ENCODE measurements at regions not wholly inside any gene's neighbourhood (a gene's known extent, or its start where the extent isn't known, plus 50 kb on each side); places are given as distances from the start of the nearest gene placed in this dataset.

DNA sequence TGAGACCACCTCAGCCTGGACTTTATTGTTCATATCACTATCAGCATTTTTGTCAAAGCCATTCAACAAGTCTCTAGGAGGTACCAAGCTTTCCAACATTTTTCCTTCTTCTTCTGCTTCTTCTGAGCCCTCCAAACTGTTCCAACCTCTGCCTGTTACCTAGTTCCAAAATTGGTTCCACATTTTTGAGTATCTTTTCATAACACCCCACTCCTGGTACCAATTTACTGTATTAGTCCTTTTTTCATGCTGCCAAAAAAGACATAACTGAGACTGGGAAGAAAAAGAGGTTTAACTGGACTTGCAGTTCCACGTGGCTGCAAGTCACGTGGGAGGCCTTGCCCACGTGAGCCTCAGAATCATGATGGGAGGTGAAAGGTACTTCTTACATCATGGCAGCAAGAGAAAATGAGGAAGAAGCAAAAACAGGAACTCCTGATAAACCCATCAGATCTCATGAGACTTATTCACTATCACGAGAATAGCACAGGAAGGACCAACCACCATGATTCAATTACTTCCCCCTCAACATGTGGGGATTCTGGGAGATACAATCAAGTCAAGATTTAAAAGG, 215.1 kb downstream of the PCDH17 start:
- no peaks in the 10 kb centered on the region for H3K27me3 ChIP-seq (ENCODE audit: control insufficient read depth in 1 of 2, insufficient read depth in 2 of 2, low read length in 2 of 2)
- no peak overlapping the region for H2AFZ ChIP-seq (ENCODE audit: low read length)
- BruUV-seq (replicated peaks): no TSS peak
- H3K9ac ChIP-seq (ENCODE audit: insufficient read depth, low read depth, low read length): no peak overlapping the region
- no peak overlapping the region for H3K4me2 ChIP-seq (ENCODE audit: low read depth, low read length)
- no peaks in the 10 kb centered on the region for H3K4me1 ChIP-seq (ENCODE audit: insufficient read depth, low read length)
- H3K27ac ChIP-seq (ENCODE audit: extremely low read length, insufficient read depth, low read length): no peak overlapping the region
- H3K4me3 ChIP-seq (replicated peaks in 1 of 3; ENCODE audit: insufficient read depth in 1 of 3, low read depth in 2 of 3, low read length in 3 of 3): no peak overlapping the region
- H3K79me2 ChIP-seq (ENCODE audit: insufficient read depth, low read length): no peaks in the 10 kb centered on the region
- in situ Hi-C loops (cut with HindIII; ENCODE audit: extremely low pct_ligation_motif_present, low pct_unique_long_range_greater_than_20kb) (no loop called here), intact Hi-C loops (cut with micrococcal nuclease; ENCODE audit: unreplicated experiment) (no loop called here)
- no peak for TF ChIP-seq MBD4 (IDR thresholded peaks at IDR 0.05; ENCODE audit: borderline replicate concordance, low read length)
- TF ChIP-seq, protein P1, sequence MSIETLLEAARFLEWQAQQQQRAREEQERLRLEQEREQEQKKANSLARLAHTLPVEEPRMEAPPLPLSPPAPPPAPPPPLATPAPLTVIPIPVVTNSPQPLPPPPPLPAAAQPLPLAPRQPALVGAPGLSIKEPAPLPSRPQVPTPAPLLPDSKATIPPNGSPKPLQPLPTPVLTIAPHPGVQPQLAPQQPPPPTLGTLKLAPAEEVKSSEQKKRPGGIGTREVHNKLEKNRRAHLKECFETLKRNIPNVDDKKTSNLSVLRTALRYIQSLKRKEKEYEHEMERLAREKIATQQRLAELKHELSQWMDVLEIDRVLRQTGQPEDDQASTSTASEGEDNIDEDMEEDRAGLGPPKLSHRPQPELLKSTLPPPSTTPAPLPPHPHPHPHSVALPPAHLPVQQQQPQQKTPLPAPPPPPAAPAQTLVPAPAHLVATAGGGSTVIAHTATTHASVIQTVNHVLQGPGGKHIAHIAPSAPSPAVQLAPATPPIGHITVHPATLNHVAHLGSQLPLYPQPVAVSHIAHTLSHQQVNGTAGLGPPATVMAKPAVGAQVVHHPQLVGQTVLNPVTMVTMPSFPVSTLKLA (IDR thresholded peaks at IDR 0.05): peak; percentile 62
- TF ChIP-seq, protein P2, sequence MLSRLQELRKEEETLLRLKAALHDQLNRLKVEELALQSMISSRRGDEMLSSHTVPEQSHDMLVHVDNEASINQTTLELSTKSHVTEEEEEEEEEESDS (CRISPR knock-in tag; IDR thresholded peaks at IDR 0.05; ENCODE audit: borderline replicate concordance): no peak
- POLR2A ChIA-PET: no interaction called here
- DNase-seq (ENCODE audit: low spot score) (no peak), FAIRE-seq (no peak), ATAC-seq (no peak)
- CTCF ChIA-PET (ENCODE audit: low intra/inter-chr PET ratio, low total read pairs): no interaction called here
- H4K20me1 ChIP-seq (ENCODE audit: insufficient read depth, low read length): no peaks in the 10 kb centered on the region
- WGBS (ENCODE audit: low lambda C conversion rate): 0% methylated on average over 4 of the region's 4 CpGs
- H3K36me3 ChIP-seq (replicated peaks in 1 of 2; ENCODE audit: control insufficient read depth in 1 of 2, insufficient read depth in 2 of 2, low read length in 2 of 2): no peaks in the 10 kb centered on the region
- peaks cover 77% of the 10 kb centered on the region for H3K9me3 ChIP-seq (ENCODE audit: low read length)

DNA sequence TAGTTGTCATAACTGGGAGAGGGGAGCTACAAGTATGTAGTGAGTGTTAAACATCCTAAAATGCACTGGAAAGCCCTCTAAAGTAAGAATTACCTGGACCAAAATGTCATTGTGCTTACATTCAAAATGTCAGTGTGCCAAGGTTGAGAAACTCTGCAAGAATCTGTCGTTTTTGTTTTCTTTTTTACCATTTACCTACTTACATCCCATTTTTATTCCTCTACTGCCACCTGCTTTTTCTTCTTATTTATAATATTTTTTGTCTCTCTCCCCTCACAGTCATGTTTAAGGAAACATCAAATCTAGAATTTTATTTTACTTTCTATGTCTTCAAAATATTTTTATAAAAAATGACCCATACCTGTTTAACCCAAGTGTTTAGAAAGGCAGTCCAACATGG, 226.4 kb downstream of the PCDH17 start:
- H3K79me2 ChIP-seq (ENCODE audit: insufficient read depth, low read length): no peaks in the 10 kb centered on the region
- H4K20me1 ChIP-seq (ENCODE audit: insufficient read depth, low read length): no peaks in the 10 kb centered on the region
- no peak for FAIRE-seq
- CTCF ChIA-PET (ENCODE audit: low intra/inter-chr PET ratio, low total read pairs): no interaction called here
- no peak overlapping the region for H3K27ac ChIP-seq (ENCODE audit: extremely low read length, insufficient read depth, low read length)
- H3K4me1 ChIP-seq (ENCODE audit: insufficient read depth, low read length): no peaks in the 10 kb centered on the region
- in situ Hi-C loops (cut with HindIII; ENCODE audit: extremely low pct_ligation_motif_present, low pct_unique_long_range_greater_than_20kb): no loop called here
- H3K4me3 ChIP-seq (replicated peaks in 1 of 3; ENCODE audit: insufficient read depth in 1 of 3, low read depth in 2 of 3, low read length in 3 of 3): no peak overlapping the region
- WGBS (ENCODE audit: low lambda C conversion rate): 0% methylated on average over 1 of the region's 1 CpG
- H3K4me2 ChIP-seq (ENCODE audit: low read depth, low read length): no peak overlapping the region
- no peak for DNase-seq (ENCODE audit: low spot score)
- POLR2A ChIA-PET: no interaction called here
- intact Hi-C loops (cut with micrococcal nuclease; ENCODE audit: unreplicated experiment): no loop called here
- H2AFZ ChIP-seq (ENCODE audit: low read length): no peak overlapping the region
- H3K9me3 ChIP-seq (ENCODE audit: low read length): peaks cover 56% of the 10 kb centered on the region
- no TSS peak for BruUV-seq (replicated peaks)
- no peak overlapping the region for H3K9ac ChIP-seq (ENCODE audit: insufficient read depth, low read depth, low read length)
- no peaks in the 10 kb centered on the region for H3K27me3 ChIP-seq (ENCODE audit: control insufficient read depth in 1 of 2, insufficient read depth in 2 of 2, low read length in 2 of 2)
- ATAC-seq: no peak
- H3K36me3 ChIP-seq (replicated peaks in 1 of 2; ENCODE audit: control insufficient read depth in 1 of 2, insufficient read depth in 2 of 2, low read length in 2 of 2): no peaks in the 10 kb centered on the region
- no peak for TF ChIP-seq FLYWCH1 (CRISPR knock-in tag; IDR thresholded peaks at IDR 0.05)
- TF ChIP-seq KLF6 (CRISPR knock-in tag; IDR thresholded peaks at IDR 0.05): no peak
- TF ChIP-seq, protein P3, sequence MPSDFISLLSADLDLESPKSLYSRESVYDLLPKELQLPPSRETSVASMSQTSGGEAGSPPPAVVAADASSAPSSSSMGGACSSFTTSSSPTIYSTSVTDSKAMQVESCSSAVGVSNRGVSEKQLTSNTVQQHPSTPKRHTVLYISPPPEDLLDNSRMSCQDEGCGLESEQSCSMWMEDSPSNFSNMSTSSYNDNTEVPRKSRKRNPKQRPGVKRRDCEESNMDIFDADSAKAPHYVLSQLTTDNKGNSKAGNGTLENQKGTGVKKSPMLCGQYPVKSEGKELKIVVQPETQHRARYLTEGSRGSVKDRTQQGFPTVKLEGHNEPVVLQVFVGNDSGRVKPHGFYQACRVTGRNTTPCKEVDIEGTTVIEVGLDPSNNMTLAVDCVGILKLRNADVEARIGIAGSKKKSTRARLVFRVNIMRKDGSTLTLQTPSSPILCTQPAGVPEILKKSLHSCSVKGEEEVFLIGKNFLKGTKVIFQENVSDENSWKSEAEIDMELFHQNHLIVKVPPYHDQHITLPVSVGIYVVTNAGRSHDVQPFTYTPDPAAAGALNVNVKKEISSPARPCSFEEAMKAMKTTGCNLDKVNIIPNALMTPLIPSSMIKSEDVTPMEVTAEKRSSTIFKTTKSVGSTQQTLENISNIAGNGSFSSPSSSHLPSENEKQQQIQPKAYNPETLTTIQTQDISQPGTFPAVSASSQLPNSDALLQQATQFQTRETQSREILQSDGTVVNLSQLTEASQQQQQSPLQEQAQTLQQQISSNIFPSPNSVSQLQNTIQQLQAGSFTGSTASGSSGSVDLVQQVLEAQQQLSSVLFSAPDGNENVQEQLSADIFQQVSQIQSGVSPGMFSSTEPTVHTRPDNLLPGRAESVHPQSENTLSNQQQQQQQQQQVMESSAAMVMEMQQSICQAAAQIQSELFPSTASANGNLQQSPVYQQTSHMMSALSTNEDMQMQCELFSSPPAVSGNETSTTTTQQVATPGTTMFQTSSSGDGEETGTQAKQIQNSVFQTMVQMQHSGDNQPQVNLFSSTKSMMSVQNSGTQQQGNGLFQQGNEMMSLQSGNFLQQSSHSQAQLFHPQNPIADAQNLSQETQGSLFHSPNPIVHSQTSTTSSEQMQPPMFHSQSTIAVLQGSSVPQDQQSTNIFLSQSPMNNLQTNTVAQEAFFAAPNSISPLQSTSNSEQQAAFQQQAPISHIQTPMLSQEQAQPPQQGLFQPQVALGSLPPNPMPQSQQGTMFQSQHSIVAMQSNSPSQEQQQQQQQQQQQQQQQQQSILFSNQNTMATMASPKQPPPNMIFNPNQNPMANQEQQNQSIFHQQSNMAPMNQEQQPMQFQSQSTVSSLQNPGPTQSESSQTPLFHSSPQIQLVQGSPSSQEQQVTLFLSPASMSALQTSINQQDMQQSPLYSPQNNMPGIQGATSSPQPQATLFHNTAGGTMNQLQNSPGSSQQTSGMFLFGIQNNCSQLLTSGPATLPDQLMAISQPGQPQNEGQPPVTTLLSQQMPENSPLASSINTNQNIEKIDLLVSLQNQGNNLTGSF (CRISPR knock-in tag; IDR thresholded peaks at IDR 0.05): no peak
- TF ChIP-seq, protein P4, sequence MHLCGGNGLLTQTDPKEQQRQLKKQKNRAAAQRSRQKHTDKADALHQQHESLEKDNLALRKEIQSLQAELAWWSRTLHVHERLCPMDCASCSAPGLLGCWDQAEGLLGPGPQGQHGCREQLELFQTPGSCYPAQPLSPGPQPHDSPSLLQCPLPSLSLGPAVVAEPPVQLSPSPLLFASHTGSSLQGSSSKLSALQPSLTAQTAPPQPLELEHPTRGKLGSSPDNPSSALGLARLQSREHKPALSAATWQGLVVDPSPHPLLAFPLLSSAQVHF (CRISPR knock-in tag; IDR thresholded peaks at IDR 0.05): no peak
- TF ChIP-seq PRMT3 (CRISPR knock-in tag; IDR thresholded peaks at IDR 0.05; ENCODE audit: borderline replicate concordance, low read depth): no peak
- TF ChIP-seq POLR2A (IDR thresholded peaks at IDR 0.05; ENCODE audit: insufficient read depth in 1 of 2, low read depth in 2 of 2, low read length in 2 of 2): no peak

Data from HepG2 (cell line).